ENCODE measurements at regions not wholly inside any gene's neighbourhood (a gene's known extent, or its start where the extent isn't known, plus 50 kb on each side); places are given as distances from the start of the nearest gene placed in this dataset.

DNA sequence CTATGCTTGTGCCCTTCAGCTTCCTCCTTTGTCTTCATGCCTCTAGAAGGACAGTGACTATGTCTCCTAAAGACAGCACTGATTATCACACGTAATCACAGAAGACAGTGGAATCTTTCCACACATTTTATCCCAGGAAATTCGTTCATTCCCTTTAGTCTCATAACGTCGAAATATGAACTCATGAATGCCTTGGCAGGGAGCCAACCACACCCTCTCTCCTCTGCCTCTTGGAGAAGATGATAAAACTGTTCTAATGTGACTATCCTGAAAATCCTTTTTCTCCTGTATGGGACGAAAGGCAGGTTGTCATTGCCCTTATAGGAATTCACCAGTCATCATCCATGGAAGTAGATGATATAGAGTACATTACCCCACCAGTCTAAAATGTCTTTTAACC lies 726.6 kb upstream of the FANCL start:
- DNase-seq (ENCODE audit: low read depth in 4 of 4, low spot score in 3 of 4) = no peak

- DNase-seq (ENCODE audit: low read depth in 4 of 4, low spot score in 3 of 4) = no peak
These were observed 724.5 kb upstream of the FANCL start for GRCh38 chr2:58965602-58966001.

GRCh38 chr2:58959996-58960395 lies 718.9 kb upstream of the FANCL start:
- DNase-seq (ENCODE audit: low read depth in 4 of 4, low spot score in 3 of 4) = no peak

DNA sequence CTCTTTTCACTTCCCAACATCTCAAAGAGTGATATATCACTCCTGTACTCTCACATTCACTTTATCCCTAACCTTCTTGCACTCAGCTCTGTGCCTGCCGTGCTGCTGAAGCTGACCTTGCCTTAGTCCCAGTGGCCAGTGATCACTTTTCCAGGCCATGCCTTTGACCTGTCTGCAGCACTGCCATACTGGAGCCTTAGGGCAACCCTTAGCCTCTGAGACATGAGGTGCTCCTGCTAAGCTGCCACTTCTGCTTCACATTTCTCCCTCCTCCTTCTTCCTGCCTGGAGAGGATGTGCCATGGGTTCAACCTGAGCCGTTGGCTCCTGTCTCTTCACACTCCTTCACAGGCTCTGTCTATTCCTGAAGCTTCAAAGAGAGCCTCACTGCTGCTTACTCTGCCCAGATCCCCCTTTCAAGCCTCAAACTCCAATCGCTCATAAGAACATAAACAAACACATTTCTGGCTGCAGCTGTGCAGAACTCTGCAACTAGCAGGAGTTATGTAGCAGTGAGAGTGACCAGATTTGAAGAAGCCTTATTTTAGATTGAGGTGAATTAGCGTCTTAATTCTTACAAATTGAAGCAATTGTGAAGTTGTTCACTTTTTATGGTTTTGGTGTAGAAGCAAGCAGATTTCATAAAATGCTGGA lies 716.2 kb upstream of the FANCL start:
- DNase-seq (ENCODE audit: low read depth in 4 of 4, low spot score in 3 of 4) = no peak

DNA sequence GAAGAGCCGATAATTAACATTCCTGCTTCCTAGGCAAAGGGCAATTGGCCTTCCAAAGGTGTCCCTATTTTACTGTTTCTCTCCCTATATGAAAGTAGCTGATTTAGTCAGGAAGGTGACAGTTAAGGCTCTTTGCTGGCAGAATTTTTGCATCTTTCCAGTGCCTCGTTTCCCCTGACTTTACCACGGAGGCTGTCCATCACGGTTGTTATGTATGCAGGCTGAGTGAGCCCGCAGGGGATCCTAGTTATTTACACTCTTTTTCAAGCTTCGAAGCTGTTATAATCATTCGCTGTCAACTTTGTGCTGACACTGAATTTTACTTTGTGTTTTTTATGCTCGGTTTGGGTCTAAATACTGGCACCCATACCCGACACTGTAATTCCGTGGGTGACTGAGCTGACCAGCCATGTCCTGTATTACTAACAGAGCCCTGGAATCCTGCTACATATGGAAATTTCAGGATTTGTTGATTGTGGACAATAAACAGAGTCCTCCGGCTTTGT lies 713.8 kb upstream of the FANCL start:
- no peak for DNase-seq (ENCODE audit: low read depth in 4 of 4, low spot score in 3 of 4)

DNA sequence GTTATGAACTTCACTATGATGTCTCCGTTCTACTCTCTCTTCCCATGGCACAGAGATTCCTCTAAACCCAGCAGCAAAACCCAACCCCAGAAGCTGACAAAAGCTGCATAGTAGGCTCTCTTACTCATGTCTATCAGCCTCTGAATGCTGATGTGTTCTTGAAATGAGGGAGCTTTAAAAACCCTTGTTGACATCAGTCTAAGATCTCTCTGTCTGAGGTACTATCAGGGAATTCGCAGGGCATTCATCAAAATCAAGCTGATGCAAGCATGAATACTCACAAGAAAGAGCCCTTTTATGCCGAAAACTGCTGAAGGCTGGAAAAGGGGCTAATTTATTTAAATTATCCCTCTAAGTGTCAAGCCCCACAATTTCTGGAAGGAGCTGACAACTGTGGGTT lies 710.6 kb upstream of the FANCL start:
- no peak for DNase-seq (ENCODE audit: low read depth in 4 of 4, low spot score in 3 of 4)

DNA sequence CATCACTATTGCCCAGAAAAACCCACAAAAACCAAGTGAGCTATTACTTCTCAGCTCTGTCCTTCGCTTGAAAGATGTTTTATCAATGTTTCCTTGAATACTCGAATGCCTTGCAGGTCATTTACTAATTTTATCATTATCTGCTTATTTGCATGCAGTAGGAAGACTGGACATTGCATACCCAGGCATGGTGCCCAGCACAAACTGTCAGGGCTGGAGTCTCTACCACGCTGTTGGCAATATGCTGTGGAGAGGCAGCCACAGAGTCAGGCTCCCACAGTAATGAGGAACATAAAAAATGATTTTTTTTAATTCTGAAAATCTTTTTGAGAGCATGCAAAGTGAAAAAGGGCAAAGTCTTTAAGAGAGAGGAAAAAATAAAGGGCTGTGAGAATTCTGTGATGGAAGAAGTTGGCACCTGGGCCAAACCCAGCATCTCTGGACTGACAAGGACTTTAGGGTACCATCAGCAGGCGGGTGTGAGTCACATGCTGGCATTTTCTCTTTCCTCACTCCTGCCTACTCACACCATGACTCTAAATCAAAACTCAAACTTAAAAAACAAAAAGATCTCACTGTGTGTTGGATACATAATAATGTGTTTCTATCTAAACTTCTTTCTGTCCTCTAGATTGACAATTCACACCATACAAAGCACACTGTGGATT lies 709.8 kb upstream of the FANCL start:
- DNase-seq (ENCODE audit: low read depth in 4 of 4, low spot score in 3 of 4) = no peak

DNA sequence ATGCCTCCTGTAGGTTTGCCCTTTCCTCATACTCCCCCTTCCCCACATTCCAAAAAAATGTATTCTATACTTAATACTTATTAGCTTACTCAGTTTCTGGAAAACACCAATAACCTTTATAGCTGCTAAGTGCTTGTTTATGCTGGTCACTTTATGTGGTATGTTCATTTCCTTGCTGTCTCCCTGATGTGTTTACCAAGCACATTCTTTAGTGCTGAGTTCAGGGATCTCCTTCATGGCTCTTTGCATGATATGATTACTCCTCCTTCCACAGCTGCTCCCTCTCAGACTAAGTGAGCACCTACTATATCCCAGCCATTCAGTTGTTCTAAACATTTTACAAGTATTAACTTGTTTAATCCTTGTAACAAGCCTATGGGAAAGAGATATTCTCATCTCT lies 698.3 kb upstream of the FANCL start:
- DNase-seq (ENCODE audit: low read depth in 4 of 4, low spot score in 3 of 4) = no peak

GRCh38 chr2:58938988-58939387 lies 697.9 kb upstream of the FANCL start:
- no peak for DNase-seq (ENCODE audit: low read depth in 4 of 4, low spot score in 3 of 4)

DNA sequence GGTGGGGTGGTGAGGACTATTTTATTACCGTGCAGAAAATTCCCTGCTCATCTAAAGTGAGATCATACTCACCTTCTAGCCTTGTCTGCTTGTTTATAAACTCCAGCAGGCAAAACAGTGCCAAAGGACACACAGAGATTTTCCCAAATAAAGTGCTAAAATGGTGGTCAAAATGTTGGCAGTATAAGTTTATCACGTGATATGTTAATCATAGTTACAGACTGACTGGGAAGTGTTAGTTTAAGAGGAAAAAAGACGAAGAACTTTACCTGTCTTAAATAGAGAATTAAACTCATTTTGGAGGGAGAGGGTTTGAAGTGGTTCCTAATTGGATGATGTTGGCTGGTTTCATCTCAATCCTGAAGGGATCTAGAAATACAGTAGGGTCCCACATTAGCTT lies 691.7 kb upstream of the FANCL start:
- no peak for DNase-seq (ENCODE audit: low read depth in 4 of 4, low spot score in 3 of 4)

- no peak for DNase-seq (ENCODE audit: low read depth in 4 of 4, low spot score in 3 of 4)
These were observed 689.4 kb upstream of the FANCL start for GRCh38 chr2:58930537-58930936.

DNA sequence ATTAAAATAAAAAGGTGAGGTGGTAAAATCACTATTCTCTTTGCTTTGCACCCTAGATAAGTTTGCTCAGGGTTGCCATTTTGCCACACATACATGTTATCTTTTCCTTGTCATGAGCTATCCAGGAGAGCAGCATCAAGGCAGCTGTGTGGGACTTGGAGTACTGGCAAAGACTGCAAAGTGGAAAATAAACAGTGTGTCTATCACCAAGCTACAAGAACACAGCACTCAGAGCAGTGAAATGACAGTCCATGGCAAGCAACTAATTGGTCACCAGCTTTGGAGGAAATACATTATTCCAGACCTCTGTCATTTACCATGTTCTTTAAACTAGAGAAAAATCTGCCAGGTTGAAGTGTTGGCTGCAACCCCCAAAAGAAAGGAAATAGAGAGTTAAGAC lies 687.8 kb upstream of the FANCL start:
- DNase-seq (ENCODE audit: low read depth in 4 of 4, low spot score in 3 of 4) = no peak

DNA sequence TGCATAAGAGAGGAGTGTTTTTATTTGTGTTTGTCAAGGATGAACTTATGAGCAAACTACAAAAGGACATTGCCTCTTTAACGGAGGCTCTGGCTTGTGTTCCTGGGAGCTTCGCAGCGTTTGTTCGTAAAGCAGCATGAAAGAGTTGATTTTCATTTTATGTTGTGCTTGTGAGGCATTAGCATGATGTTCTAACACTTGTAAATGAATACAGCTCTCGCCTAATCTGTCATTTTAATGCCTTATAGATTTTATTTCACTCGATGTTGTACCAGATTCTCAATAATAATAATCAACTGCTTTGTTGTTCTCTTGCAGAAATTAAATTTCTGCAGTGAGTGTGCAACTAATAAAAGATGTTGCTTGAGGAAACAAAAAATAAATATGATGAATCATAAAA lies 687.3 kb upstream of the FANCL start:
- DNase-seq (ENCODE audit: low read depth in 4 of 4, low spot score in 3 of 4) = no peak

GRCh38 chr2:58926112-58926511 lies 685.0 kb upstream of the FANCL start:
- DNase-seq (ENCODE audit: low read depth in 4 of 4, low spot score in 3 of 4) = no peak

GRCh38 chr2:58925676-58926081 lies 684.6 kb upstream of the FANCL start:
- DNase-seq (ENCODE audit: low read depth in 4 of 4, low spot score in 3 of 4) = no peak

GRCh38 chr2:58923869-58924268 lies 682.7 kb upstream of the FANCL start:
- no peak for DNase-seq (ENCODE audit: low read depth in 4 of 4, low spot score in 3 of 4)

DNA sequence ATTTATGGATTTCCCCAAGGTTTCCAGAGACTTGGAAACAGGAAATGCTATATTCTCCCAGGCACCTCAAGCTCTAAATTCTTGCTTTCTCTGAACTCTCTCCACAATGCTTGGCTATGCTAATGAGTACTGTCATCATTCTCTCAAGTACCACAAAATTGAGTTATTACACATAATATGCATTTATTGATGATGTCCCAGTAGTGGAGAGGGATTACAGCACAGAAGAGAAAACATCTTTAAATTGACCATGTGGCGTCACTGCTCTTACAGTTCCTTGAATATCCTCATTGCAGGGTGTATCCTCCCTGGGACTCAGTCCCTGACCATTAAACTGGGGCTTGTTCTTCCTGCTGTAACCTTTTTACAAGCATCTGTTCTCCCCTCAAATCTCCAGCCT lies 681.1 kb upstream of the FANCL start:
- DNase-seq (ENCODE audit: low read depth in 4 of 4, low spot score in 3 of 4) = no peak

GRCh38 chr2:58921676-58922075 lies 680.6 kb upstream of the FANCL start:
- DNase-seq (ENCODE audit: low read depth in 4 of 4, low spot score in 3 of 4) = no peak

DNA sequence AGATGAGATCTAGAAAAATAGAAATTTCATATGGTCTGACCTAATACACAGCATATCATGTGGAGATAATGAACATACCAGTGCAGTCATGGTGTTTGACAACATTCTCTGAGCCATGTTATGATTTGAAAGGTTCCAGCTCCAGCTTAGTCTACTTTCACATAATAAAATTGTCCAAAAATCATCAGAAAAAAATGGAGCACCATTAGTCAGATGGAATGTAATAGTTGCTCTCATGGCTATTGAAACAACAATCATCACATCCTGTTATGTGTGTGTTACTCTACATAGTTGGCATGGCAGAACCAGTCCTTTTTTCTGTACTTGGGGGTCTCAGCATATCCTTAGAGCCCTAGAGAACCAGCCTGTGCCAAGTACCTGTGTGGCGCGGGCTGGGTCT lies 678.9 kb upstream of the FANCL start:
- DNase-seq (ENCODE audit: low read depth in 4 of 4, low spot score in 3 of 4) = no peak

GRCh38 chr2:58919316-58919715 lies 678.2 kb upstream of the FANCL start:
- no peak for DNase-seq (ENCODE audit: low read depth in 4 of 4, low spot score in 3 of 4)

GRCh38 chr2:58918141-58918540 lies 677.0 kb upstream of the FANCL start:
- DNase-seq (ENCODE audit: low read depth in 4 of 4, low spot score in 3 of 4) = no peak

- no peak for DNase-seq (ENCODE audit: low read depth in 4 of 4, low spot score in 3 of 4)
These were observed 676.5 kb upstream of the FANCL start for GRCh38 chr2:58917596-58917995.

DNA sequence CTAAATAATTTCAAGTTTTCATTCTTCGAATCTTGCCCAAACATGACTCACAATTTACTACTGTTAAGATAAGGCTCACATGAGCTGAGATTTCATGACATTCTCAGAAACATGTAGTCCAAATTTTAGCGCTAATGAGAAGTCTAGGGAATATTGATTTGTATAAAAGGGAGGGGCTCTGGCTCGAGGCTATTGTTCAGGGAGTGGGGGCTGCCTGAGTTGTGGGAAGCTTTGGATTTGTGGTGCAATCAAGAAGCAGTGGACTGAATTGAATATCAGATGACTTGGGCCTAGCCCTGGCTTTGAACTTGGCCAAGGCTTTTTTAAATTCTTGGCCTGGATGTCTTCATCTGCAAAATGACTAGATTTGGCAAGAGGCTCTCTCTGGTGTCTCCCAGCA lies 674.9 kb upstream of the FANCL start:
- no peak for DNase-seq (ENCODE audit: low read depth in 4 of 4, low spot score in 3 of 4)

All from left renal pelvis (tissue), 4 donors.